ENCODE measurements at regions not wholly inside any gene's neighbourhood (a gene's known extent, or its start where the extent isn't known, plus 50 kb on each side); places are given as distances from the start of the nearest gene placed in this dataset.

- no peak for DNase-seq (ENCODE audit: low read depth, low spot score)
These were observed 97.7 kb upstream of the VSTM2B start for GRCh38 chr19:29428071-29428470.

- no peak for DNase-seq (ENCODE audit: low read depth, low spot score)
These were observed 96.8 kb upstream of the VSTM2B start for GRCh38 chr19:29429021-29429420.

- DNase-seq (ENCODE audit: low read depth, low spot score) = no peak
These were observed 96.2 kb upstream of the VSTM2B start for GRCh38 chr19:29429581-29429980.

GRCh38 chr19:29431332-29431731 lies 94.5 kb upstream of the VSTM2B start:
- DNase-seq (ENCODE audit: low read depth, low spot score) = no peak

GRCh38 chr19:29432677-29433076 lies 93.1 kb upstream of the VSTM2B start:
- DNase-seq (ENCODE audit: low read depth, low spot score) = no peak

- DNase-seq (ENCODE audit: low read depth, low spot score) = no peak
These were observed 89.1 kb upstream of the VSTM2B start for GRCh38 chr19:29436591-29437103.

GRCh38 chr19:29439021-29439420 lies 86.8 kb upstream of the VSTM2B start:
- DNase-seq (ENCODE audit: low read depth, low spot score) = no peak

GRCh38 chr19:29439688-29440550 lies 85.9 kb upstream of the VSTM2B start:
- no peak for DNase-seq (ENCODE audit: low read depth, low spot score)

- DNase-seq (ENCODE audit: low read depth, low spot score) = no peak
These were observed 83.7 kb upstream of the VSTM2B start for GRCh38 chr19:29442094-29442493.

GRCh38 chr19:29442910-29443309 lies 82.9 kb upstream of the VSTM2B start:
- no peak for DNase-seq (ENCODE audit: low read depth, low spot score)

- DNase-seq (ENCODE audit: low read depth, low spot score) = no peak
These were observed 80.5 kb upstream of the VSTM2B start for GRCh38 chr19:29445246-29445645.

- no peak for DNase-seq (ENCODE audit: low read depth, low spot score)
These were observed 79.4 kb upstream of the VSTM2B start for GRCh38 chr19:29446361-29446760.

GRCh38 chr19:29448046-29448445 lies 77.7 kb upstream of the VSTM2B start:
- DNase-seq (ENCODE audit: low read depth, low spot score) = no peak

GRCh38 chr19:29449371-29449770 lies 76.4 kb upstream of the VSTM2B start:
- DNase-seq (ENCODE audit: low read depth, low spot score) = no peak

- DNase-seq (ENCODE audit: low read depth, low spot score) = no peak
These were observed 75.5 kb upstream of the VSTM2B start for GRCh38 chr19:29450306-29450705.

- DNase-seq (ENCODE audit: low read depth, low spot score) = no peak
These were observed 75.0 kb upstream of the VSTM2B start for GRCh38 chr19:29450812-29451211.

- DNase-seq (ENCODE audit: low read depth, low spot score) = no peak
These were observed 71.7 kb upstream of the VSTM2B start for GRCh38 chr19:29454109-29454508.

GRCh38 chr19:29457413-29457812 lies 68.4 kb upstream of the VSTM2B start:
- DNase-seq (ENCODE audit: low read depth, low spot score) = no peak

- no peak for DNase-seq (ENCODE audit: low read depth, low spot score)
These were observed 57.9 kb upstream of the VSTM2B start for GRCh38 chr19:29467824-29468401.

GRCh38 chr19:29475469-29475868 lies 50.3 kb upstream of the VSTM2B start:
- no peak for DNase-seq (ENCODE audit: low read depth, low spot score)

Data from astrocyte of the hippocampus (primary cell).